DND-41 (cell line): ENCODE measurements at regions not wholly inside any gene's neighbourhood (a gene's known extent, or its start where the extent isn't known, plus 50 kb on each side); places are given as distances from the start of the nearest gene placed in this dataset.

ENCODE experiments used
- CTCF ChIP-seq: IDR thresholded peaks from 2 replicates; pipeline ENCODE4 v1.5.1; 2012; ENCODE audit warnings: borderline replicate concordance, low read length, moderate library complexity, mild to moderate bottlenecking; ENCODE audit not compliant: poor library complexity, severe bottlenecking; ENCODE audit errors: extremely low read depth
- EZH2 ChIP-seq: IDR thresholded peaks from 3 replicates; pipeline ENCODE4 v1.6.1; 2012; ENCODE audit warnings: borderline replicate concordance, low read depth, mild to moderate bottlenecking, moderate library complexity, low read length, inconsistent platforms; ENCODE audit not compliant: severe bottlenecking

- no peak for TF ChIP-seq CTCF
- TF ChIP-seq EZH2 = no peak
These were observed 239.2 kb downstream of the MEIS1 start for GRCh38 chr2:66674087-66674486.
